Adrenal gland (tissue), 9 donors: ENCODE measurements at regions not wholly inside any gene's neighbourhood (a gene's known extent, or its start where the extent isn't known, plus 50 kb on each side); places are given as distances from the start of the nearest gene placed in this dataset.

Experiments
- DNase-seq, 7 donors: peaks; one replicate each; pipeline ENCODE4 v3.0.0-alpha.2; 2019 to 2020
- H3K27ac ChIP-seq, 5 donors: fragments of 200-600 bp; sonication (generic) in 4 of 5; 1 replicate in 3 of 5; 2 replicates in 2 of 5; pipeline versions ENCODE4 v1.5.1 to v1.8.0; 2016 to 2020; ENCODE audit warnings: mild to moderate bottlenecking in 1 of 5
- H3K27me3 ChIP-seq: fragments of 200-600 bp; 2 replicates; pipeline ENCODE4 v1.8.0; 2021
- H3K36me3 ChIP-seq, 2 donors: fragments of 200-600 bp; replicated peaks in 1 of 2; 1 replicate in 1 of 2; 2 replicates in 1 of 2; pipeline versions ENCODE4 v1.5.1 to v1.8.0; 2018 to 2022
- H3K4me1 ChIP-seq, 2 donors: fragments of 200-600 bp; replicated peaks in 1 of 2; 1 replicate in 1 of 2; 2 replicates in 1 of 2; pipeline versions ENCODE4 v1.5.1 to v1.8.0; 2018 to 2021
- H3K4me3 ChIP-seq, 4 donors: fragments of 200-600 bp; sonication (generic) in 3 of 4; one replicate each; pipeline ENCODE4 v1.5.1; 2016 to 2018
- H3K9me3 ChIP-seq, 3 donors: fragments of 200-600 bp; sonication (generic) in 1 of 3; replicated peaks in 1 of 3; 1 replicate in 2 of 3; 2 replicates in 1 of 3; pipeline versions ENCODE4 v1.5.1 to v1.8.0; 2016 to 2021
- CTCF ChIP-seq, 6 experiments: fragments of 450-650 bp in 4 of 6; fragments of 200-600 bp in 2 of 6; sonication (generic) in 1 of 6; IDR thresholded peaks; 1 replicate in 5 of 6; 2 replicates in 1 of 6; pipeline versions ENCODE4 v1.5.1 to v1.8.0; 2016 to 2021; ENCODE audit warnings: antibody characterized with exemption in 6 of 6, mild to moderate bottlenecking in 2 of 6, moderate library complexity in 1 of 6
- POLR2A ChIP-seq, 2 donors: fragments of 450-650 bp; IDR thresholded peaks; one replicate each; pipeline ENCODE4 v1.6.1; 2017; ENCODE audit warnings: antibody characterized with exemption in 2 of 2, mild to moderate bottlenecking in 2 of 2, moderate library complexity in 1 of 2
- WGBS, 4 donors: extraction: QIAGEN DNeasy Blood & Tissue Kit in 2 of 4; methylation state at CpG; one replicate each; pipeline versions ENCODE4 v1.1.5 to v1.1.7; 2013 to 2017; 5-methylcytosine and 5-hydroxymethylcytosine counted together
- intact Hi-C, 2 donors: fragments of 100-400 bp; cut with DNase I; formaldehyde crosslinking; loops; one replicate each; pipeline versions ENCODE4 v1.14.1 to v1.15.0; 2022 to 2023
- donor health status: healthy with polysubstance abuse.
- donor health status: Bipolar disorder and iron deficiency.
- donor health status: DM: yes; HTN: yes; CAD: no.
- donor health status: DM: no; HTN: no; CAD: no.
- donor health status: DM: no; HTN: no; CAD: no.

GRCh38 chr10:21278491-21279216 lies 246.8 kb downstream of the SKIDA1 start:
- Histone ChIP-seq H3K9me3 (no peaks in the 10 kb centered on the region), H3K36me3 (no peaks in the 10 kb centered on the region), H3K4me1 (peaks cover 0 to 4% of the 10 kb centered on the region in 2 donors), H3K27ac (no peak overlapping the region), H3K27me3 (no peaks in the 10 kb centered on the region), H3K4me3 (no peak overlapping the region)
- TF ChIP-seq POLR2A (IDR thresholded peaks at IDR 0.05): no peak
- peak; percentile 87 to 93 (median 90) for TF ChIP-seq CTCF (IDR thresholded peaks at IDR 0.05)
- intact Hi-C loops: loop anchor here (2.0 to 10.0 kb wide), 3 partner anchors 216 to 676 kb away; no protein-coding TSS in a partner anchor
- peak; percentile 95 to 99 (median 99) for DNase-seq
- 25 to 39% (median 37%) methylated on average over 7 to 8 of the region's 8 CpGs for WGBS, 4 donors

- H3K36me3 ChIP-seq: no peaks in the 10 kb centered on the region
These were observed 252.0 kb downstream of the SKIDA1 start for GRCh38 chr10:21273400-21273968.

GRCh38 chr10:21272643-21273399 lies 252.7 kb downstream of the SKIDA1 start:
- no peaks in the 10 kb centered on the region for H3K4me1 ChIP-seq
- H3K4me3 ChIP-seq: no peak overlapping the region
- intact Hi-C loops: loop anchor here (10.0 kb wide), 2 partner anchors 462 to 682 kb away; no protein-coding TSS in a partner anchor
- no peak for TF ChIP-seq CTCF (IDR thresholded peaks at IDR 0.05)
- no peak for TF ChIP-seq POLR2A (IDR thresholded peaks at IDR 0.05)
- no peaks in the 10 kb centered on the region for H3K36me3 ChIP-seq
- no peaks in the 10 kb centered on the region for H3K9me3 ChIP-seq
- no peaks in the 10 kb centered on the region for H3K27me3 ChIP-seq
- no peak overlapping the region for H3K27ac ChIP-seq
- no peak for DNase-seq
- WGBS, 4 donors: 74 to 81% (median 79%) methylated on average over 4 of the region's 4 CpGs

More at GRCh38 chr10:21273400-21273968, 252.0 kb downstream of the SKIDA1 start:
- Histone ChIP-seq H3K4me1 (no peaks in the 10 kb centered on the region), H3K27ac (no peak overlapping the region), H3K9me3 (no peaks in the 10 kb centered on the region), H3K4me3 (no peak overlapping the region), H3K27me3 (no peaks in the 10 kb centered on the region)
- DNase-seq: no peak
- no peak for TF ChIP-seq CTCF (IDR thresholded peaks at IDR 0.05)
- no peak for TF ChIP-seq POLR2A (IDR thresholded peaks at IDR 0.05)
- intact Hi-C loops: loop anchor here (10.0 kb wide), 2 partner anchors 461 to 681 kb away; no protein-coding TSS in a partner anchor
- WGBS, 4 donors: 95 to 100% (median 97%) methylated on average over 2 to 3 of the region's 3 CpGs

- 88 to 98% (median 93%) methylated on average over 3 of the region's 3 CpGs for WGBS, 4 donors
- intact Hi-C loops: loop anchor here (10.0 kb wide), 2 partner anchors 464 to 684 kb away; no protein-coding TSS in a partner anchor
These were observed 254.5 kb downstream of the SKIDA1 start for GRCh38 chr10:21270976-21271375.

More at GRCh38 chr10:21270976-21271375, 254.5 kb downstream of the SKIDA1 start:
- Histone ChIP-seq H3K27ac (no peak overlapping the region), H3K36me3 (no peaks in the 10 kb centered on the region), H3K9me3 (no peaks in the 10 kb centered on the region), H3K27me3 (no peaks in the 10 kb centered on the region), H3K4me3 (no peak overlapping the region), H3K4me1 (no peaks in the 10 kb centered on the region)
- no peak for DNase-seq
- no peak for TF ChIP-seq POLR2A (IDR thresholded peaks at IDR 0.05)
- TF ChIP-seq CTCF (IDR thresholded peaks at IDR 0.05): no peak
